ENCODE measurements at regions not wholly inside any gene's neighbourhood (a gene's known extent, or its start where the extent isn't known, plus 50 kb on each side); places are given as distances from the start of the nearest gene placed in this dataset.

DNA sequence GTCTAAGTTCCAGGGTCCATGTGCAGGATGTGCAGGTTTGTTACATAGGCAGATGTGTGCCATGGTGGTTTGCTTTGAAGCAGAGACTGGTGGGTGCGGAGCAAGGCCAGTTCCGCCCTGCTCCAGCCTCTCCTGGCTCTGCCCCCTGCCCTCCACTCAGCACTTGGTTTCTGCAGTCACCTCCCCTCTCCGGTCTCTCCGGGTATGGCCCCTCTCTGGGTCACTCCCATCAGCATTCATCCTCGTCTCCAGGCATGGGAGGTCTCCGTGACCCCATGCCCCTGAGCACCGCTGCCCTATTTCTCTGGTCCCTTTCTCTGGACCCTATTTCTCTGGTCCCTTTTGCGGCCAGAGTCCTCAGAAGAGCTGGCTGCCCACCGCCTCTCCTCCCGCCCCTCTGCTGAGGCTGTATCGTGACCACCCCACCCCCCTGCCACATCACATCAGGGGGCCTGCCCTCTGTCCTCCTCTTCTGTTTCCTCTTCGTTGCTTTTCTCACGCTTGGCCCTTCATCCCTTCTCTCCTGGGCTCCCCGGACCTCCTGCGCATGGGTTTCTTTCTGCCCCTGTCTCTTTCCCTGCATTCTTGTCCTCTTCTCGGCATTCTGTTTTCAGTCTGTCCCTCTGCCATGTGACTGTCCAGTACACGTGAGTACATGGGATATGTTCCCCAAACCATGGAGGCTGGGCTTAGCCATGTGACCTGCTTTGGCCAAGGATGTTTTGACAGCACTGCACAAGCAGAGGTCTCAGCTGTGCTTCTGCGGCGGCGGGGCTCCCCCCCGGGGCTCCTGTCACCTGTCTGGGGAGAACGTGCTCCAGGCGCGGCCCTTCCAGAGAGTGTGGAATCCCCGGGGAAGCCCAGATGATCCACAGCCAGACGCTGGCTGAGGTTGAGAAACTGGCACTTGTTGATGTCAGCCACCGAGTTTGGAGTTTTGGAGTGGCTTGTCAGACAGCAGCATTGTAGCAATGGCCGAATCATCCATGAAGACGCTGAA, 54.4 kb upstream of the C1orf174 start:
- peak; percentile 56 for DNase-seq (ENCODE audit: low spot score)

GRCh38 chr1:3955196-3955772, 55.2 kb upstream of the C1orf174 start:
- no peak for DNase-seq (ENCODE audit: low spot score)

DNA sequence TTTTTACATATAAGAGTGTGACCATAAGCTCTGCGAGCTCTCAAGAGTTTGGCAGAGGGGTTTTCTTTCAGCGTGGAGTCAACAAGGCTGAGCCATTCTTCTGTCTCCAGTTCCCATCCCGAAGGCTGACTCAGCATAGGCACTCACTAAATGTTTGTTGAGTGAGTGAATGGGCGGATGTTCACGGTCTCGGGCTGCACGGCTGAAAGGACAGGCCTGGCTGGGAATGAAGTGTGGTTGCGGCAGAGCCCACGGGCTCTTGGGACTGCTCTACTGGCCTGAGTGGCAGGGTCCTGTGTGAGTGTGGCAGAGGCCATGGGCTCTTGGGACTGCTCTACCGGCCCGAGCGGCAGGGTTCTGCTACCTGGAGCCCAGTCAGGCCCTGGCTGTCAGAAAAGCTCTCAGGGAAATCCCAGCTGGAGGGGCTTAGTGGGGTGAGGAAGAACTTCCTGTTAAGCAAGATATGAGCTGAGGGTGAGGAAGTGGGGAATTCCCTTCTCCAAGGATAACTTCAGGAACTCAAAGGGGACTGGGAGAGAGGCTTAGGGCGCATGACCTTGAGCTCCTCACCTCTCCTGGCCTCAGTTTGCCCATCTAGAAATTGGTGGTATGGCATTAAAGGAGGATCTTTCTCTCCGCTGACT, 56.6 kb upstream of the C1orf174 start:
- no peak for DNase-seq (ENCODE audit: low spot score)

DNA sequence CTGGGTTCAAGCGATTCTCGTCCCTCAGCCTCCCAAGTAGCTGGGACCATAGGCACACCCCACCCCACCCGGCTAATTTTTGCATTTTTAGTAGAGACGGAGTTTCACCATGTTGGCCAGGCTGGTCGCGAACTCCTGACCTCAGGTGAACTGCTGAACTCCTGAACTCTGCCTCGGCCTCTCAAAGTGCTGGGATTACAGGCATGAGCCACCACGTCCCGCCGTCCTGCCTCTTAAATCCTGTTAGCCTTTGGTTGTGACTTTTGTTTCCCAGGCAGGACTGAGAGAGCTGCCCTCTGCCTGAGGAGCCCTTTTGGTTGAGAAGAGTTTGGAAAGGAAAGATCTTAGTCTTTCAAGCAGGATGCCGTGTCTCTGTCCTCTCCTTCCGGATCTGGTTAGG, 59.3 kb upstream of the C1orf174 start:
- peak; percentile 67 for DNase-seq (ENCODE audit: low spot score)

DNA sequence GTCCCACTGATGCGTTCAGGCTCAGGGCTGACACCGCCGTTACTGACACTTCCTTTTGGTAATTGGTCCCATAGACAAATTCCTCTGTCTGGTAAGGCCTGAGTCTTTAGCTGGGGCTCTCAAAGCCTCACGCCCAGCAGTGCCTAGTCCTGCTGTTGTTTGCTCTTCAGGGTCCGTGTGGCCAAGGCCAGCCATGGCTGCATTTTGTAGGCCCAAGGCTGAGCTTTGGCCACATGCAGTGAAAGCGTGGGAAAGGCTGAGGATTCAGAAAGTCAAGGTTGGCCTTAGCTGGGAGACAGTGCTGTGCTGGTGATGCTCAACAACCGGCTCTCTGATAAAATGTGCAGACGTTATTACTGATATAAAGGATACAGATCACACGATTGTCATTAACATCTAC, 63.5 kb upstream of the C1orf174 start:
- DNase-seq (ENCODE audit: low spot score), result no peak

- no peak for DNase-seq (ENCODE audit: low spot score)
Measured at GRCh38 chr1:3965693-3966092, 65.6 kb upstream of the C1orf174 start.

DNA sequence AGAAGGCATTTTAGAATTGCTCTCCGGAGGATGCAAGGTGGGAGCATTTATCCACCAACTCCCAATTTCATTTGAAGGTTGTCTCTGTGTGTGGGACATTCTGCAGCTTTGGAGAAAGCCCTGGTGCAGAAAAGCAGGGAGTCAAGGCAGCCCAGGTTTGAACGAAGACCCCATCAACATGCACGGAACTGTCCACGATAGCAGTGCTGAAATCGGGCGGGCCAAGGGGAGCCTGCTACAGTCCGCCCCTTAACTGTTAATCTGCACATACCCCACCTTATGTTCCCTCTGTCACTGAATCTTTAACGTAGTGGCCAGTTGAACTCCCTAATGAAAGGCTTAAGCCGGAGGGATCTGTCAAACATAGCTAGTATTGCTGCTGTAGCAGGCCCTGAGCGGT, 68.8 kb upstream of the C1orf174 start:
- no peak for DNase-seq (ENCODE audit: low spot score)

- no peak for DNase-seq (ENCODE audit: low spot score)
Measured at GRCh38 chr1:3971981-3972380, 71.9 kb upstream of the C1orf174 start.

DNA sequence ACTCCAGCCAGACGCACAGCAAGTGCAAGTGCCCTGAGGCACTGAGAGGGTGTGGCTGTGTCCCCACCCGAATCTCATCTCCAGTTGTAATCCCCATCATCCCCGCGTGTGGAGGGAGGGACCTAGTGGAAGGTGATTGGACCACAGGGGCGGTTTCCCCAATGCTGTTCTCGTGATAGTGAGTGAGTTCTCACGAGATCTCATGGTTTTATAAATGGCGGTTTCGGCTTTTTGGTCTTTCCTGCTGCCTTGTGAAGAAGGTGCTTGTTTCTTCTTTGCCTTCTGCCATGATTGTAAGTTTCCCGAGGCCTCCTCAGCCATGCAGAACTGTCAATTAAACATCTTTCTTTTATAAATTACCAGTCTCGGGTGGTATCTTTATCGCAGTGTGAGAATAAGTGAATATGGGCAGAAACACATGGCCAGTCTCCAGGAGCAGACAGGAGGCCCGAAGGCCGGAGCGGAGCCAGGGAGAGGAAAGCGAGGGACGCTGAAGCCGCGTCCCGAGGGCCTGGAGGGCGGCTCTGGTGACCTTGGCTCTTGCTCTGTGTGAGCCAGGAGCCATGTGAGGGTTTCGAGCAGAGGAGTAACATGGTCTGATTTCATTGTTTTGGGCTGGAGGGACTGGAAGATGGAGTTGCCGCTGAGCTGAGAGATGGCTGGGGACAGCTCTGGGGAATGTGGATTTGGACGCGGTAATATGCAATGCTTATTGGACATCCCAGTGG, 76.0 kb upstream of the C1orf174 start:
- no peak for DNase-seq (ENCODE audit: low spot score)

- no peak for DNase-seq (ENCODE audit: low spot score)
Measured at GRCh38 chr1:3976821-3977220, 76.7 kb upstream of the C1orf174 start.

- no peak for DNase-seq (ENCODE audit: low spot score)
Measured at GRCh38 chr1:3978196-3978989, 78.3 kb upstream of the C1orf174 start.

DNA sequence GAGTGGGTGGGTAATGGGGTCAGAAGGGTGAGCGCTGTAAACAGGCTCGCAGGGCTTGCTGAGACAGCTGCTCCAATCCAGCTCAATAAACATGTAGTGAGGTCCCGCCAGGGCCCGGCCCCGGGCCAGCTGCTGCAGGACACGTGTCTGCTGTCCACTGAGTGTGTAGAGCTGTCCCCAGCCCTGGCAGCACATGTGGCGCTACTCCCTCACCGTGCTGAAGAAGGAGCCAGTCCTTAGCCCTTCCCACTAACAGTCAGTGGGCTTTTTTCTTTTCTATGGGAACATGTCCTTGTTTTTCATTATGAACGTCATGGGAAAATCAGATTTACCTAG, 78.9 kb upstream of the C1orf174 start:
- DNase-seq (ENCODE audit: low spot score), result no peak

DNA sequence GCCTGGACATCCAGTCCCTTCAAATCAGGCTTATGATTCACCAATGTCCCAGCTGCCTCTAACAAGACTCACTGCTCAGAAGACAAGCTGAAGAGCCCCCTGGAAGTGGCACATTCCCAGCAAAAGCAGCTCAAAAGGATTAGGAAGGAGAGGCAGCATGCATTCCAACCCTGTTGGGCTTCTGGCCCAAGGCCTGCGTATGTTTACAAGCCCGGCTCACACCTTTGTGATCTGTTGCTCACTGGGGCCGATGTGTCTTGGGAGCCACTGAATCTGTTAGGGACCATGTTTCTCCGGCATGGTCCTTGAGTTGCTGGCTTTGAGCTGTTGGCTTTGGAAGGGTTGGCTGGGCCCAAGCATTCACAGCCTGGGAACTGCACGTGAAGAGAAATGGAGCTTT, 81.2 kb upstream of the C1orf174 start:
- no peak for DNase-seq (ENCODE audit: low spot score)

DNA sequence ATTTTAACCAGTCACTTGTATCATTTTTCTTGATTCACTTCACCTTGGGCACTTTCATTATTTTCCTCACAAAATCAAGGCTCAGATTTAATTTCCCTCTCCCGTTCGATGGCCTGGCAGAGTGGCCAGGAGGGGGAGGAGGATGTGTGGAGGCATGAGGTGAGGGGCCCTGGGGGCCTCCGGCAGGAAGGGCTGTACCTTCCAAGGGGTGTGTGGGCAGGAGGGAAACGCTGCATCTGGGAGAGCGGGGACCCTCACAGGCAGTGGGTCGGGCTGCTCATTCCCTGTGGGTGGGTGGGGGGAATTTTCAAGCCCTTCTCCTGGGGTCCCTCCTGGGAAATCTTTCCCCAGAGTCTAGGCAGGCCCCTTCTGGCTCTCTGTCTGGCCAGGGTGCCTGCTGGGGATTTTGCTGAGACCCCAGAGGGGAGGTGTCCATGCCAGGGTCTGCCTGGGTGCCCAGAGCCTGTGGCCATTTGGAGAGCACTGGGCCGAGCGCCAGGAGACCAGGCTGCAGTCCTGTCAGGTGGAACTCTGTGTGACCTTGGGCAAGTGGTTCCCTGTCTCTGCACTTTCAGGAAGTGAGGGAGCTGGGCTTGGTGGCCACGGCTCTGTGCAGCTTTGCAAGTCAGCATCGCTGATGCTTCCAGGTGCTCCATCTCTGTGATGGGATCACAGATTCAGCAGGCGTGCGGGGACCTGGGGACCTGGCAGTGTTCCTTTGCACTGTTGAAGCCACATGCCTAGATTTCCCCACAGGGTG, 81.9 kb upstream of the C1orf174 start:
- DNase-seq (ENCODE audit: low spot score), result no peak

DNA sequence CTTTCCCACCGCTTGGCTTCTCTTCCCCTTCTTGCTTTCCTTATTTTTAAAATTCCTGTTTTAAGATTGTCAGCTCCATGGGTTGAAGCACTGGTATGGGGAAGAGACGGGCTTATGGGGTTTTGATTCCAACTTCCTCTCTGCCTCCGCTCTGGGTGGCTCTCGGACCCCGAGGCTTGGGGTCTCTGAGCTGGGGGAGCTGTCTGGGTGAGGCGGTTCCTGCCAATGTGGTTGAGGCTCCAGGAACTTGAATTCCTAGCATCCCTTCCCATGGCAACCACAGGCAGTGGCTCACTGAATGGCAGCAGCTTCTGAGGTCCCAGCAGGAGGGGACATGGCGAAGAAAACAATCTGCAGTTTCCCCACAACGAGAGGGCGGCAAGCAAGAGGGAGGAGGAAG, 83.1 kb upstream of the C1orf174 start:
- DNase-seq (ENCODE audit: low spot score), result no peak

DNA sequence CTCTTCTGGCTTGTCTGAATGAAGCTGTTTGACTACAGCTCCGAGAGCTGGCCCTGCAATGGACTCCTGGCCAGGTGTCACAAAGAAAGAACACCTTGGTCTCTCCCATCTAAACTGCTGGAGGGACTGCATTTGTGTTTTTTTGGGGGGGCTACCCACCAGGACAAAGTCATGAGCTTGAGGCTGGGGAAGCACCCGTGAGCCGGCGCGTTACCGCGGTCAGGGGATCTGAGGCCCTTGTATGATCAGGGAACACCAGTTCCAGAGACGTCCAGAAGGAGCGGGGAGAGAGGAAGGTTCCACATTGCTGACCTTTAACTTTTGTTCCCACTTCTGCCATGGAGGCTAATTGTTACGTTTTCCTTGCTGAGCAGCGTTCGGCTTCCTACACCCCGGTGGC, 84.5 kb upstream of the C1orf174 start:
- DNase-seq (ENCODE audit: low spot score), result no peak

- no peak for DNase-seq (ENCODE audit: low spot score)
Measured at GRCh38 chr1:3986686-3987218, 86.7 kb upstream of the C1orf174 start.

GRCh38 chr1:3987669-3988235, 87.7 kb upstream of the C1orf174 start:
- DNase-seq (ENCODE audit: low spot score), result no peak

DNA sequence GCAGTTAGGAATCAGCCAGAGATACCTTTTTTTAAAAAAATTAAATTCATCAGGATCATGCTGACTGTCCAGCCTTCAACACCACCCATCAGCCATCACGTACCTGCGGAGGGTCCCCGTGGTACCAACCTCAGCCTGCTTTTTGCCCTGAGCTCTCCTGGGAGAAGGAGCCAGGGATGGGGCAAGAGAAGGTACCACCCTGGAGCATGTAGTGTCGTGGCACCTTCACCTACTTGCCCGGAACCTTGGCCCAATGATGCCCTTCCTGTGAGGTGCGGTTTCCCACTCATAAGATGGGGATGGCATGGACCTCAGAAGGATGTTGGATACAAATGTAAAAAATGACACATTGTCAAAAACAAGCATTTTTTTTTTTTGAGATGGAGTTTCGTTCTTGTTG, 88.4 kb upstream of the C1orf174 start:
- no peak for DNase-seq (ENCODE audit: low spot score)

GRCh38 chr1:3989465-3989864, 89.4 kb upstream of the C1orf174 start:
- no peak for DNase-seq (ENCODE audit: low spot score)
